WTC11 (cell line): ENCODE measurements at regions not wholly inside any gene's neighbourhood (a gene's known extent, or its start where the extent isn't known, plus 50 kb on each side); places are given as distances from the start of the nearest gene placed in this dataset.

ENCODE experiments used
- ATAC-seq: fragments of 200-7000 bp; cut with Tn5 transposase; 2 replicates; pipeline ENCODE4 v1.10.0; 2021; ENCODE audit warnings: mild to moderate bottlenecking, moderate library complexity
- CTCF ChIA-PET: fragments of 300-600 bp; sonication (Branson Sonifier 250); formaldehyde crosslinking; loops from one replicate; lab custom pipeline; 2021; ENCODE audit warnings: antibody characterized with exemption; lab: Charles Lee
- POLR2A ChIA-PET: fragments of 350-600 bp; sonication (Branson Sonifier 250); formaldehyde crosslinking; loops from one replicate; lab custom pipeline; 2021; ENCODE audit warnings: antibody characterized with exemption; lab: Charles Lee
- DNase-seq: peaks from one replicate; pipeline ENCODE4 v3.0.0; 2021; ENCODE audit warnings: low spot score
- H3K27ac Mint-ChIP-seq: 2 replicates; pipeline ENCODE4 v1.8.0; 2021; ENCODE audit warnings: mixed read lengths
- H3K27me3 Mint-ChIP-seq: 2 replicates; pipeline ENCODE4 v1.8.0; 2021; ENCODE audit warnings: low read depth, mild to moderate bottlenecking, moderate library complexity, mixed read lengths
- H3K36me3 Mint-ChIP-seq: 2 replicates; pipeline ENCODE4 v1.8.0; 2021; ENCODE audit warnings: mixed read lengths
- H3K4me1 Mint-ChIP-seq: 2 replicates; pipeline ENCODE4 v1.8.0; 2022; ENCODE audit warnings: mixed read lengths
- H3K4me3 Mint-ChIP-seq: 2 replicates; pipeline ENCODE4 v1.8.0; 2021; ENCODE audit warnings: mild to moderate bottlenecking, moderate library complexity, mixed read lengths
- H3K9me3 Mint-ChIP-seq: 2 replicates; pipeline ENCODE4 v1.8.0; 2021; ENCODE audit warnings: mixed read lengths
- ATF6 ChIP-seq: sonication (generic); formaldehyde crosslinking; IDR thresholded peaks from 2 replicates; pipeline ENCODE4 v1.8.1; 2023; ENCODE audit warnings: mild to moderate bottlenecking, missing genetic modification reagents
- CBFB ChIP-seq: sonication (generic); formaldehyde crosslinking; IDR thresholded peaks from 2 replicates; pipeline ENCODE4 v1.8.1; 2022; ENCODE audit warnings: mild to moderate bottlenecking, low read depth, missing genetic modification reagents
- CDX4 ChIP-seq: fragments of 250-450 bp; sonication (Bioruptor Pico); IDR thresholded peaks from 2 replicates; pipeline ENCODE4 v1.9.0; 2021; ENCODE audit warnings: moderate library complexity, mild to moderate bottlenecking, inconsistent platforms, borderline replicate concordance
- CTCF ChIP-seq: fragments of 200-600 bp; IDR thresholded peaks from 2 replicates; pipeline ENCODE4 v1.8.0; 2022; ENCODE audit warnings: antibody characterized with exemption
- E2F5 ChIP-seq: sonication (generic); formaldehyde crosslinking; IDR thresholded peaks from 2 replicates; pipeline ENCODE4 v1.8.1; 2022; ENCODE audit warnings: mild to moderate bottlenecking, moderate library complexity, missing genetic modification reagents
- ETV6 ChIP-seq: sonication (generic); formaldehyde crosslinking; IDR thresholded peaks from 2 replicates; pipeline ENCODE4 v1.8.1; 2022; ENCODE audit warnings: mild to moderate bottlenecking, missing genetic modification reagents
- GABPB1 ChIP-seq: sonication (generic); formaldehyde crosslinking; IDR thresholded peaks from 2 replicates; pipeline ENCODE4 v1.8.1; 2023; ENCODE audit warnings: mild to moderate bottlenecking, missing genetic modification reagents
- IRF1 ChIP-seq: sonication (generic); formaldehyde crosslinking; IDR thresholded peaks from 2 replicates; pipeline ENCODE4 v1.8.0; 2023; ENCODE audit warnings: missing genetic modification reagents
- NFE2L1 ChIP-seq: sonication (generic); formaldehyde crosslinking; IDR thresholded peaks from 2 replicates; pipeline ENCODE4 v1.8.1; 2023; ENCODE audit warnings: missing genetic modification reagents
- NR3C1 ChIP-seq: sonication (generic); formaldehyde crosslinking; conservative IDR thresholded peaks from 2 replicates; pipeline ENCODE4 v1.8.1; 2023; ENCODE audit warnings: low read depth, mild to moderate bottlenecking, missing genetic modification reagents
- RELA ChIP-seq: sonication (generic); formaldehyde crosslinking; IDR thresholded peaks from 2 replicates; pipeline ENCODE4 v1.8.1; 2022; ENCODE audit warnings: missing genetic modification reagents, mild to moderate bottlenecking, borderline replicate concordance
- SP1 ChIP-seq: sonication (generic); formaldehyde crosslinking; conservative IDR thresholded peaks from 2 replicates; pipeline ENCODE4 v1.8.1; 2022; ENCODE audit warnings: missing genetic modification reagents
- TEAD1 ChIP-seq: sonication (generic); formaldehyde crosslinking; IDR thresholded peaks from 2 replicates; pipeline ENCODE4 v1.8.0; 2022; ENCODE audit warnings: mild to moderate bottlenecking, missing genetic modification reagents
- TEAD4 ChIP-seq: sonication (generic); formaldehyde crosslinking; IDR thresholded peaks from 2 replicates; pipeline ENCODE4 v1.8.0; 2022; ENCODE audit warnings: mild to moderate bottlenecking, missing genetic modification reagents
- ZBTB21 ChIP-seq: sonication (generic); formaldehyde crosslinking; IDR thresholded peaks from 2 replicates; pipeline ENCODE4 v1.8.1; 2023; ENCODE audit warnings: mild to moderate bottlenecking, missing genetic modification reagents, borderline replicate concordance
- ZNF121 ChIP-seq: sonication (generic); formaldehyde crosslinking; IDR thresholded peaks from 2 replicates; pipeline ENCODE4 v1.8.0; 2023; ENCODE audit warnings: missing genetic modification reagents
- ZNF263 ChIP-seq: sonication (generic); formaldehyde crosslinking; IDR thresholded peaks from 2 replicates; pipeline ENCODE4 v1.8.1; 2022; ENCODE audit warnings: low read depth, mild to moderate bottlenecking, moderate library complexity, missing genetic modification reagents
- ZNF423 ChIP-seq: fragments of 250-450 bp; sonication (Bioruptor Pico); IDR thresholded peaks from 2 replicates; pipeline ENCODE4 v2.1.2; 2022; ENCODE audit warnings: mild to moderate bottlenecking, moderate library complexity
- ZNF671 ChIP-seq: fragments of 250-450 bp; sonication (Bioruptor Pico); IDR thresholded peaks from 2 replicates; pipeline ENCODE4 v1.8.0; 2021; ENCODE audit warnings: mild to moderate bottlenecking
- ZSCAN18 ChIP-seq: fragments of 250-450 bp; sonication (Bioruptor Pico); IDR thresholded peaks from 2 replicates; pipeline ENCODE4 v2.1.2; 2022; ENCODE audit warnings: mild to moderate bottlenecking, moderate library complexity
- TF ChIP-seq, protein P1 (sequence below): sonication (generic); formaldehyde crosslinking; IDR thresholded peaks from 2 replicates; pipeline ENCODE4 v1.8.0; 2023; ENCODE audit warnings: mild to moderate bottlenecking, missing genetic modification reagents

DNA sequence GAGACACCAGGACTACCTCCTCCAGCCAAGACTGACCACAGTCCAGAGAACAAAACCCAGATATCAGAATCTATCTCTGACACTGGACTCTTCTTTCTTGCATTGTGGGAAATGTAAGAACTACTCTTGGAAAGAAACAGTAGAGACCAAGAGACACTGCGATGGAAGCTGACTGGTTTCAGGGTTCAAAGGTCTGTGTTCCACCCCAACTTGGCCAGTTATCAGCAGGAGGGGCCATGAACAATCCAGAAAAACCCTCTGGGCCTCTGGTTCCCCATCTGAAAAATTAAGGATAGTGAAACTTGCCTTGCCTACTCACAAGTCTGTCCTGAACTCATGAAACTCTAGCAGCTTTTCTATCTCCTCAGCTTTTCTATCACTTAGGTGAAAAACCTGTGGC lies 166.5 kb downstream of the SUCLG1 start (continued):
- TF ChIP-seq E2F5 (CRISPR knock-in tag) (no peak), SP1 (CRISPR knock-in tag) (no peak), NR3C1 (CRISPR knock-in tag) (no peak), ZBTB21 (CRISPR knock-in tag) (no peak), RELA (CRISPR knock-in tag) (no peak), ZNF263 (CRISPR knock-in tag) (no peak), TEAD1 (CRISPR knock-in tag) (no peak), CTCF (no peak), TEAD4 (CRISPR knock-in tag) (no peak), GABPB1 (no peak)

DNA sequence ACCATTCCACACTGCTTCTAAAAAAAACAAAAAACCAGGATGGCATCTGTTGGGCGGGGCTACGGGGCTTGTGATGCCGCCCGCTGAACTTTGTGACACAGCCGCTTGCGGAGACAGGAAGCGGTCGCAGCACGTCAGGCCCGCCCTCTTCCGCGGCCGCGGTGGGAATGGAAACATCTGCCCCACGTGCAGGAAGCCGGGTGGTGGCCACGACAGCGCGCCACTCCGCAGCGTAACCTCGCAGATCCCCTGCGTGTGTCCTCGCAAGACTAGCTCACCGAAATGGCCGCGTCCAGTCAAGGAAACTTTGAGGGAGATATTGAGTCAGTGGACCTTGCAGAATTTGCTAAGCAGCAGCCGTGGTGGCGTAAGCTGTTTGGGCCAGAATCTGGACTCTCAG lies 168.5 kb downstream of the SUCLG1 start:
- Mint-ChIP-seq H3K27me3 (no peaks in the 10 kb centered on the region), H3K27ac (no peak overlapping the region), H3K4me1 (peaks cover 3% of the 10 kb centered on the region; the same call in 1 of the 2 replicates), H3K36me3 (peaks cover 6% of the 10 kb centered on the region; the same call in 1 of the 2 replicates), H3K4me3 (no peak overlapping the region), H3K9me3 (peaks cover 45% of the 10 kb centered on the region)
- no peak for TF ChIP-seq ZNF423 (CRISPR knock-in tag)
- no peak for TF ChIP-seq CBFB (CRISPR knock-in tag)
- TF ChIP-seq CDX4 (CRISPR knock-in tag) = no peak
- no peak for TF ChIP-seq ZNF671
- ATAC-seq = no peak
- CTCF ChIA-PET = no interaction called here
- DNase-seq = no peak
- POLR2A ChIA-PET = no interaction called here

GRCh38 chr2:84288293-84288692 lies 170.8 kb downstream of the SUCLG1 start:
- Mint-ChIP-seq H3K4me1 (peaks cover 7% of the 10 kb centered on the region), H3K36me3 (peaks cover 6% of the 10 kb centered on the region; the same call in 1 of the 2 replicates), H3K4me3 (no peak overlapping the region), H3K27ac (no peak overlapping the region), H3K9me3 (peaks cover 42% of the 10 kb centered on the region), H3K27me3 (no peaks in the 10 kb centered on the region)
- ATAC-seq = peak; percentile 85
- peak; percentile 16 for DNase-seq
- ChIA-PET CTCF (no interaction called here), POLR2A (interaction anchor here (0.7 kb wide), 1 partner anchor 1416 kb away, joined by 3 read pairs; no protein-coding TSS in a partner anchor)
- TF ChIP-seq ATF6 (CRISPR knock-in tag) (no peak), ZSCAN18 (CRISPR knock-in tag) (no peak), NFE2L1 (CRISPR knock-in tag) (no peak), IRF1 (no peak), ZNF121 (CRISPR knock-in tag) (no peak), CTCF (no peak), ETV6 (CRISPR knock-in tag) (no peak), E2F5 (CRISPR knock-in tag) (no peak)
- TF ChIP-seq, protein P1, sequence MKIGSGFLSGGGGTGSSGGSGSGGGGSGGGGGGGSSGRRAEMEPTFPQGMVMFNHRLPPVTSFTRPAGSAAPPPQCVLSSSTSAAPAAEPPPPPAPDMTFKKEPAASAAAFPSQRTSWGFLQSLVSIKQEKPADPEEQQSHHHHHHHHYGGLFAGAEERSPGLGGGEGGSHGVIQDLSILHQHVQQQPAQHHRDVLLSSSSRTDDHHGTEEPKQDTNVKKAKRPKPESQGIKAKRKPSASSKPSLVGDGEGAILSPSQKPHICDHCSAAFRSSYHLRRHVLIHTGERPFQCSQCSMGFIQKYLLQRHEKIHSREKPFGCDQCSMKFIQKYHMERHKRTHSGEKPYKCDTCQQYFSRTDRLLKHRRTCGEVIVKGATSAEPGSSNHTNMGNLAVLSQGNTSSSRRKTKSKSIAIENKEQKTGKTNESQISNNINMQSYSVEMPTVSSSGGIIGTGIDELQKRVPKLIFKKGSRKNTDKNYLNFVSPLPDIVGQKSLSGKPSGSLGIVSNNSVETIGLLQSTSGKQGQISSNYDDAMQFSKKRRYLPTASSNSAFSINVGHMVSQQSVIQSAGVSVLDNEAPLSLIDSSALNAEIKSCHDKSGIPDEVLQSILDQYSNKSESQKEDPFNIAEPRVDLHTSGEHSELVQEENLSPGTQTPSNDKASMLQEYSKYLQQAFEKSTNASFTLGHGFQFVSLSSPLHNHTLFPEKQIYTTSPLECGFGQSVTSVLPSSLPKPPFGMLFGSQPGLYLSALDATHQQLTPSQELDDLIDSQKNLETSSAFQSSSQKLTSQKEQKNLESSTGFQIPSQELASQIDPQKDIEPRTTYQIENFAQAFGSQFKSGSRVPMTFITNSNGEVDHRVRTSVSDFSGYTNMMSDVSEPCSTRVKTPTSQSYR (CRISPR knock-in tag) = no peak
